Osteoblast (primary cell): ENCODE measurements at regions not wholly inside any gene's neighbourhood (a gene's known extent, or its start where the extent isn't known, plus 50 kb on each side); places are given as distances from the start of the nearest gene placed in this dataset.

ENCODE experiments used
- DNase-seq: peaks from one replicate; pipeline ENCODE4 v3.0.0; 2011; ENCODE audit warnings: low spot score, mixed read lengths; ENCODE audit not compliant: insufficient read length; ENCODE audit errors: missing footprints
- H2AFZ ChIP-seq: 2 replicates; pipeline ENCODE4 v1.6.0; 2011; ENCODE audit warnings: mild to moderate bottlenecking, low read length
- H3K27ac ChIP-seq: 2 replicates; pipeline ENCODE4 v1.5.1; 2011; ENCODE audit warnings: mild to moderate bottlenecking, low read depth, low read length, moderate library complexity
- H3K27me3 ChIP-seq: 2 replicates; pipeline ENCODE4 v1.6.0; 2012; ENCODE audit warnings: mild to moderate bottlenecking, control low read depth, inconsistent platforms, low read length, moderate library complexity; ENCODE audit not compliant: insufficient read depth
- H3K36me3 ChIP-seq: 2 replicates; pipeline ENCODE4 v1.5.1; 2011; ENCODE audit warnings: mild to moderate bottlenecking, low read length, control low read depth, moderate library complexity; ENCODE audit not compliant: insufficient read depth
- H3K4me1 ChIP-seq: 2 replicates; pipeline ENCODE4 v1.5.1; 2011; ENCODE audit warnings: mild to moderate bottlenecking, low read length, control low read depth, moderate library complexity; ENCODE audit not compliant: insufficient read depth
- H3K4me2 ChIP-seq: 2 replicates; pipeline ENCODE4 v1.6.0; 2011; ENCODE audit warnings: mild to moderate bottlenecking, low read length; ENCODE audit not compliant: insufficient read depth
- H3K4me3 ChIP-seq: fragments of 200-600 bp; sonication (generic); 3 replicates; pipeline ENCODE4 v1.5.1; 2012; ENCODE audit warnings: mild to moderate bottlenecking, low read length, inconsistent platforms; ENCODE audit not compliant: insufficient read depth
- H3K79me2 ChIP-seq: 2 replicates; pipeline ENCODE4 v1.6.0; 2012; ENCODE audit warnings: mild to moderate bottlenecking, low read length, control low read depth, inconsistent platforms; ENCODE audit not compliant: insufficient read depth
- H3K9me3 ChIP-seq: 2 replicates; pipeline ENCODE4 v1.5.1; 2011; ENCODE audit warnings: low read depth, low read length, control low read depth
- H4K20me1 ChIP-seq: 2 replicates; pipeline ENCODE4 v1.6.0; 2012; ENCODE audit warnings: mild to moderate bottlenecking, low read length, control low read depth; ENCODE audit not compliant: insufficient read depth
- CTCF ChIP-seq: IDR thresholded peaks from 2 replicates; pipeline ENCODE4 v1.5.1; 2011; ENCODE audit warnings: mild to moderate bottlenecking, low read depth, low read length, moderate library complexity; ENCODE audit errors: extremely low read depth

DNA sequence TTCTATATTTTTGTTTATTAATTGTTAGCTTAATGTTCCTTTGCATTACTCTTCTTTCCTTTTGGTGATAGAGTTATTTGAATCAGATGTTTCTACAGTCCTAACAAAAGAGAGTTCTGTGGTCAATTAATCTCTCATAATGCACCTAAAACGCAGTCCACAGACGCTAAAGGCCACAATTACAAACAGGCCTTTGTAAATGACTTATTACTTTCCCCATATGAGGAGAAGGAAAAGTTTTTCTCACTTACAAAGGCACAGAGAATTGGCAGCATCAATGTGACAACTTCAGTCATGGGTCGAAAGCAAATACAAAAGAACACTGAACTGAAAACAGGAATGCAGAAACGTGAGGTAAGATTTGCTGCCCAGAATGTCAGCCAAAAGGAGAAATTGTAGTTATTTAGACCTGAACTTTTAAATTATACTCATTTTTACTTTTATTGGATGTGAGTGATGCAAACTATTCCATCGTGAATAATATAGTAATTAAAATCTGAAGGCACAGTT lies 142.0 kb upstream of the SYT10 start:
- Histone ChIP-seq H4K20me1 (no peaks in the 10 kb centered on the region), H3K4me2 (no peak overlapping the region), H3K9me3 (no peaks in the 10 kb centered on the region), H3K36me3 (no peaks in the 10 kb centered on the region), H3K4me3 (no peak overlapping the region), H3K4me1 (no peaks in the 10 kb centered on the region), H3K27me3 (no peaks in the 10 kb centered on the region), H2AFZ (no peak overlapping the region), H3K79me2 (no peaks in the 10 kb centered on the region), H3K27ac (no peak overlapping the region)
- TF ChIP-seq CTCF, result no peak
- no peak for DNase-seq

DNA sequence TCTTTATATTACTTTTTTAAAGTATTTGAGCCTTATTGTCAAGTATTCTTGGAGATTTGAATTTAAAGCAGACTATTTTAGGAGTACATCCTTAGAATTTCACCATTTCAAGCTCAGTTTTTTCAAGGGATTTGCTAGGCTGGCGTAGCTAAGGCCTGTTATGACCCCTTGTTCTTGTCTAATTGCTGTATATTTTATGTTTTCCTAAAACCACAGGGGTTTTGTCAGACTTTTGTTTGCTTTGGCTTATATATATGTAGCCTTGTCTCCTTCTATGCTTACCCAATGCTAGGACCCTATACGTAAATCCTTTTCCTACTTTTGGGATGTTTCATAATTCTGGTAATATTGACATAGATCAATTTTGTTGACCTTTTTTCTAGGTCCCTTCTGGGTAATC lies 147.0 kb upstream of the SYT10 start:
- Histone ChIP-seq H3K9me3 (no peaks in the 10 kb centered on the region), H3K36me3 (no peaks in the 10 kb centered on the region), H3K27ac (peak overlapping the region; percentile 11), H3K79me2 (no peaks in the 10 kb centered on the region), H3K27me3 (no peaks in the 10 kb centered on the region), H2AFZ (no peak overlapping the region), H3K4me2 (no peak overlapping the region), H3K4me1 (no peaks in the 10 kb centered on the region), H4K20me1 (no peaks in the 10 kb centered on the region), H3K4me3 (no peak overlapping the region)
- TF ChIP-seq CTCF, result no peak
- no peak for DNase-seq

DNA sequence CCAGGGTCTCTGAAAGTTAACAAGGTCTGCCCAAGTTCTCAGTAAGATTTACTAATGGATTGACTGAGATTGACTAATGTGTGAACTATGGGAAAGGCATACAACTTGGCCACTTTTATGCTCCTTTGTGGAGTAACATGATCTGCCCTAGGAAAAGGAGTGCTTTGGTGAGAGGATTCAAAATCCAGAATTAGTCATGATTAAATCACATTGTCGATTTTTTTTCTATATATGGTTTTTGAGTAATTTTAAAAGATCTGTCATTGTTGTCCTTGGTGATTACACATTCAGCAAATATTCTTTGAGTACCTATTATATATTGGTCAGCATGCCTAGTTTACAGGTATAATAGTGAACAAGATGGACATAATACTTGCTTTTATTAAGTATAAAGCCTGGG lies 147.7 kb upstream of the SYT10 start:
- no peaks in the 10 kb centered on the region for H3K9me3 ChIP-seq
- no peak overlapping the region for H3K4me3 ChIP-seq
- no peak overlapping the region for H2AFZ ChIP-seq
- no peak for TF ChIP-seq CTCF
- no peaks in the 10 kb centered on the region for H3K4me1 ChIP-seq
- H3K4me2 ChIP-seq, result no peak overlapping the region
- no peaks in the 10 kb centered on the region for H3K36me3 ChIP-seq
- DNase-seq, result peak; percentile 1
- no peaks in the 10 kb centered on the region for H3K27me3 ChIP-seq
- H3K79me2 ChIP-seq, result no peaks in the 10 kb centered on the region
- peak overlapping the region; percentile 65 for H3K27ac ChIP-seq
- H4K20me1 ChIP-seq, result no peaks in the 10 kb centered on the region

GRCh38 chr12:33587784-33588712 lies 148.4 kb upstream of the SYT10 start:
- DNase-seq, result no peak
- Histone ChIP-seq H3K9me3 (no peaks in the 10 kb centered on the region), H3K4me1 (no peaks in the 10 kb centered on the region), H3K36me3 (no peaks in the 10 kb centered on the region), H4K20me1 (no peaks in the 10 kb centered on the region), H3K4me2 (no peak overlapping the region), H3K4me3 (no peak overlapping the region), H3K79me2 (no peaks in the 10 kb centered on the region), H3K27ac (peak overlapping the region; percentile 65), H2AFZ (no peak overlapping the region), H3K27me3 (no peaks in the 10 kb centered on the region)
- TF ChIP-seq CTCF, result no peak
